ENCODE measurements at regions not wholly inside any gene's neighbourhood (a gene's known extent, or its start where the extent isn't known, plus 50 kb on each side); places are given as distances from the start of the nearest gene placed in this dataset.

DNA sequence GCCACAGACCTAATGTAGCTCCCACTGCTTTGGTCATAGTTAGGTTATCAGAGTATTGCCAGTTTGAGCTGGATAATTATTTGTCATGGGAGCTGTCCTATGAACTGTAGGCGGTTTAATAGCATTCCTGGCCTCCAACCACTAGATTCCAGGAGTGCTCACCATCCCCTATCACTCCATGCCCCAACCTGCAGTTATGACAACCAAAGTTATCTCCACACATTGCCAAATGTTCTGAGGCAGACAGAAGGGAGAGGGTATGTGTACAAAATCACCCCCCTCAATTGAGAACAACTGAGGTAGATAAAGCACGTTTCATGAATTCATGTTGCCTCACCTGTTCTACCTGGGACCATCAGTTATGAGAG lies 119.0 kb upstream of the CACUL1 start:
- H3K4me2 ChIP-seq = no peak overlapping the region
- H3K4me3 ChIP-seq (ENCODE audit: low read depth in 2 of 2, low read length in 1 of 2) = no peak overlapping the region
- no peak for DNase-seq
- ChIA-PET CTCF (no interaction called here), POLR2A (no interaction called here)
- H3K79me2 ChIP-seq (ENCODE audit: insufficient read depth) = no peaks in the 10 kb centered on the region
- H3K27me3 ChIP-seq (ENCODE audit: insufficient read depth) = no peaks in the 10 kb centered on the region; the same call in 1 of the 2 replicates
- 0 out of 2 replicates have a peak, but pooled peaks cover 7% of the 10 kb centered on the region for H3K9me3 ChIP-seq
- WGBS (ENCODE audit: low lambda C conversion rate) = 4% methylated on average over 2 of the region's 2 CpGs
- H3F3A ChIP-seq (replicated peaks; ENCODE audit: insufficient read depth) = no peaks in the 10 kb centered on the region
- H3K36me3 ChIP-seq (replicated peaks in 1 of 2; ENCODE audit: control insufficient read depth in 1 of 2, insufficient read depth in 2 of 2, low read length in 1 of 2) = no peaks in the 10 kb centered on the region
- TF ChIP-seq SIN3A (IDR thresholded peaks at IDR 0.05; ENCODE audit: borderline replicate concordance, low read depth, low read length) (no peak), GATA2 (CRISPR knock-in tag; IDR thresholded peaks at IDR 0.05) (no peak), FOSL2 (IDR thresholded peaks at IDR 0.05; ENCODE audit: borderline replicate concordance, low read depth) (no peak), CHD2 (IDR thresholded peaks at IDR 0.05; ENCODE audit: low read length, partially characterized antibody) (no peak)
- peaks cover 0 to 12% of the 10 kb centered on the region in 2 experiments; a peak in 2 of 4 replicates for H3K4me1 ChIP-seq (ENCODE audit: control insufficient read depth in 1 of 2, insufficient read depth in 2 of 2, low read depth in 1 of 2, low read length in 1 of 2)
- H2AFZ ChIP-seq (ENCODE audit: low read depth) = no peak overlapping the region
- no peaks in the 10 kb centered on the region for H4K20me1 ChIP-seq (ENCODE audit: insufficient read depth)
- H3K27ac ChIP-seq (ENCODE audit: low read depth in 2 of 2, low read length in 1 of 2) = no peak overlapping the region
- no peak overlapping the region for H3K9ac ChIP-seq
- no peaks in the 10 kb centered on the region for H3K9me2 ChIP-seq

DNA sequence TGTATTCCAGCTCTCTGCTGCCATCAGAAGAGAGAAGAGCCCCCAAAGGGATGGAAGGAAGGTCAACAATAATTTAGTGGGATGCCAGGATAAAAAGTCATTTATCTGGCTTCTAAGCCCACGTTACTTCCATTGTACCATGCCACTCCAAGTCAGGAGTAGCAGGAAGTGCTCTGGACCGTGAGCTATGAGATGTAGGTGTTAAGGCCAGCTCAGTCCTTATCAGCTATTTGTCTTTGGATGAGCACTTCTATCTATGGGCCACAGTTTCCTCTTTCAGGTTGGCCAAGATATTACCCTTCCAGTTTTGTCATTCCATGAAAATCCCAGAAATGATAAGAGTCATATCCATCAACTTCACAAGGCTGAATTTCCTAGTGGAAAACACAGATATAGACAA lies 119.4 kb upstream of the CACUL1 start:
- H3K9ac ChIP-seq = no peak overlapping the region
- TF ChIP-seq, protein P1, sequence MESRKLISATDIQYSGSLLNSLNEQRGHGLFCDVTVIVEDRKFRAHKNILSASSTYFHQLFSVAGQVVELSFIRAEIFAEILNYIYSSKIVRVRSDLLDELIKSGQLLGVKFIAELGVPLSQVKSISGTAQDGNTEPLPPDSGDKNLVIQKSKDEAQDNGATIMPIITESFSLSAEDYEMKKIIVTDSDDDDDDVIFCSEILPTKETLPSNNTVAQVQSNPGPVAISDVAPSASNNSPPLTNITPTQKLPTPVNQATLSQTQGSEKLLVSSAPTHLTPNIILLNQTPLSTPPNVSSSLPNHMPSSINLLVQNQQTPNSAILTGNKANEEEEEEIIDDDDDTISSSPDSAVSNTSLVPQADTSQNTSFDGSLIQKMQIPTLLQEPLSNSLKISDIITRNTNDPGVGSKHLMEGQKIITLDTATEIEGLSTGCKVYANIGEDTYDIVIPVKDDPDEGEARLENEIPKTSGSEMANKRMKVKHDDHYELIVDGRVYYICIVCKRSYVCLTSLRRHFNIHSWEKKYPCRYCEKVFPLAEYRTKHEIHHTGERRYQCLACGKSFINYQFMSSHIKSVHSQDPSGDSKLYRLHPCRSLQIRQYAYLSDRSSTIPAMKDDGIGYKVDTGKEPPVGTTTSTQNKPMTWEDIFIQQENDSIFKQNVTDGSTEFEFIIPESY (IDR thresholded peaks at IDR 0.05; ENCODE audit: borderline replicate concordance, low read depth) = no peak
- TF ChIP-seq TCF12 (IDR thresholded peaks at IDR 0.05) = no peak
- TF ChIP-seq, protein P2, sequence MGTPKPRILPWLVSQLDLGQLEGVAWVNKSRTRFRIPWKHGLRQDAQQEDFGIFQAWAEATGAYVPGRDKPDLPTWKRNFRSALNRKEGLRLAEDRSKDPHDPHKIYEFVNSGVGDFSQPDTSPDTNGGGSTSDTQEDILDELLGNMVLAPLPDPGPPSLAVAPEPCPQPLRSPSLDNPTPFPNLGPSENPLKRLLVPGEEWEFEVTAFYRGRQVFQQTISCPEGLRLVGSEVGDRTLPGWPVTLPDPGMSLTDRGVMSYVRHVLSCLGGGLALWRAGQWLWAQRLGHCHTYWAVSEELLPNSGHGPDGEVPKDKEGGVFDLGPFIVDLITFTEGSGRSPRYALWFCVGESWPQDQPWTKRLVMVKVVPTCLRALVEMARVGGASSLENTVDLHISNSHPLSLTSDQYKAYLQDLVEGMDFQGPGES (IDR thresholded peaks at IDR 0.05; ENCODE audit: low read depth, low read length) = no peak
- no peak for TF ChIP-seq GABPA (IDR thresholded peaks at IDR 0.05; ENCODE audit: low read depth)
- TF ChIP-seq EP300 (IDR thresholded peaks at IDR 0.05; ENCODE audit: borderline replicate concordance in 1 of 2, low read depth in 1 of 2, low read length in 1 of 2) = no peak
- no peak for TF ChIP-seq RCOR1 (IDR thresholded peaks at IDR 0.05; ENCODE audit: low read length)
- no peak for TF ChIP-seq ELF1 (IDR thresholded peaks at IDR 0.05)
- TF ChIP-seq, protein P3, sequence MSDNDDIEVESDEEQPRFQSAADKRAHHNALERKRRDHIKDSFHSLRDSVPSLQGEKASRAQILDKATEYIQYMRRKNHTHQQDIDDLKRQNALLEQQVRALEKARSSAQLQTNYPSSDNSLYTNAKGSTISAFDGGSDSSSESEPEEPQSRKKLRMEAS (IDR thresholded peaks at IDR 0.05; ENCODE audit: low read depth) = no peak
- no peak for TF ChIP-seq FOXJ3 (CRISPR knock-in tag; IDR thresholded peaks at IDR 0.05)
- TF ChIP-seq, protein P4, sequence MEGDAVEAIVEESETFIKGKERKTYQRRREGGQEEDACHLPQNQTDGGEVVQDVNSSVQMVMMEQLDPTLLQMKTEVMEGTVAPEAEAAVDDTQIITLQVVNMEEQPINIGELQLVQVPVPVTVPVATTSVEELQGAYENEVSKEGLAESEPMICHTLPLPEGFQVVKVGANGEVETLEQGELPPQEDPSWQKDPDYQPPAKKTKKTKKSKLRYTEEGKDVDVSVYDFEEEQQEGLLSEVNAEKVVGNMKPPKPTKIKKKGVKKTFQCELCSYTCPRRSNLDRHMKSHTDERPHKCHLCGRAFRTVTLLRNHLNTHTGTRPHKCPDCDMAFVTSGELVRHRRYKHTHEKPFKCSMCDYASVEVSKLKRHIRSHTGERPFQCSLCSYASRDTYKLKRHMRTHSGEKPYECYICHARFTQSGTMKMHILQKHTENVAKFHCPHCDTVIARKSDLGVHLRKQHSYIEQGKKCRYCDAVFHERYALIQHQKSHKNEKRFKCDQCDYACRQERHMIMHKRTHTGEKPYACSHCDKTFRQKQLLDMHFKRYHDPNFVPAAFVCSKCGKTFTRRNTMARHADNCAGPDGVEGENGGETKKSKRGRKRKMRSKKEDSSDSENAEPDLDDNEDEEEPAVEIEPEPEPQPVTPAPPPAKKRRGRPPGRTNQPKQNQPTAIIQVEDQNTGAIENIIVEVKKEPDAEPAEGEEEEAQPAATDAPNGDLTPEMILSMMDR (IDR thresholded peaks at IDR 0.05) = no peak
- no peak for TF ChIP-seq CHD2 (IDR thresholded peaks at IDR 0.05; ENCODE audit: low read length, partially characterized antibody)
- 0% methylated on average over 1 of the region's 2 CpGs for WGBS (ENCODE audit: low lambda C conversion rate)
- ChIA-PET POLR2A (no interaction called here), CTCF (no interaction called here)
- no peaks in the 10 kb centered on the region for H4K20me1 ChIP-seq (ENCODE audit: insufficient read depth)
- no peak overlapping the region for H3K27ac ChIP-seq (ENCODE audit: low read depth in 2 of 2, low read length in 1 of 2)
- DNase-seq = no peak
- no peaks in the 10 kb centered on the region for H3K79me2 ChIP-seq (ENCODE audit: insufficient read depth)
- H3K4me3 ChIP-seq (ENCODE audit: low read depth in 2 of 2, low read length in 1 of 2) = no peak overlapping the region
- H3K27me3 ChIP-seq (ENCODE audit: insufficient read depth) = no peaks in the 10 kb centered on the region; the same call in 1 of the 2 replicates
- no peak overlapping the region for H3K4me2 ChIP-seq
- 0 out of 2 replicates have a peak, but pooled peaks cover 8% of the 10 kb centered on the region for H3K9me3 ChIP-seq
- H2AFZ ChIP-seq (ENCODE audit: low read depth) = no peak overlapping the region
- no peaks in the 10 kb centered on the region for H3K36me3 ChIP-seq (replicated peaks in 1 of 2; ENCODE audit: control insufficient read depth in 1 of 2, insufficient read depth in 2 of 2, low read length in 1 of 2)
- H3K4me1 ChIP-seq (ENCODE audit: control insufficient read depth in 1 of 2, insufficient read depth in 2 of 2, low read depth in 1 of 2, low read length in 1 of 2) = peaks cover 0 to 12% of the 10 kb centered on the region in 2 experiments; a peak in 2 of 4 replicates
- H3K9me2 ChIP-seq = no peaks in the 10 kb centered on the region
- no peaks in the 10 kb centered on the region for H3F3A ChIP-seq (replicated peaks; ENCODE audit: insufficient read depth)
